Superior temporal gyrus (tissue), 1 donor: ENCODE measurements at regions not wholly inside any gene's neighbourhood (a gene's known extent, or its start where the extent isn't known, plus 50 kb on each side); places are given as distances from the start of the nearest gene placed in this dataset.
"Not testable (repeated sequence)": the region's sequence is repeated elsewhere in the genome, so short reads cannot be mapped to it uniquely, and the experiment has no call there.

Experiments
- DNase-seq: peaks from one replicate; pipeline ENCODE4 v3.0.0-alpha.2; 2016; ENCODE audit errors: extremely low spot score

GRCh38 chr15:93361703-93362102 lies 272.7 kb upstream of the RGMA start:
- no peak for DNase-seq

DNA sequence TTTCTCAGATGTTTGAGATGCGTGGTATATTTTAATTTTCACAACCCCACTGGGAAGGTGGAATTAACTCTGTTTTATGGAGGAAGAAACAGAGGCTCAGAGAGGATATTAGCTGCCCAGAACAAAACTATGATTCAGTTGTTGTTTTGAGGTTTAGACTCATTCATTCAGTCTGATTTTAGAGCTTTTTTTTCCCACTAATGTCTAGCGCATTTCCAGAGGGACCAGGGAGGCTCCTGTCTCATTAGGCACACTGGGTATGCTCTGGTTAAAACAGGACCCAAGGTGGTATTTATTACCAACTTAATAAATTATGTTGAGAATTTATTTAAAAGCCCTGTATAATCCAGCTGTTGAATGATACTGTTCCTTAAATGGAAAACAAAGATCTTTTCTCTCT lies 272.0 kb upstream of the RGMA start:
- no peak for DNase-seq

- no peak for DNase-seq
These were observed 271.3 kb upstream of the RGMA start for GRCh38 chr15:93360318-93360717.

DNA sequence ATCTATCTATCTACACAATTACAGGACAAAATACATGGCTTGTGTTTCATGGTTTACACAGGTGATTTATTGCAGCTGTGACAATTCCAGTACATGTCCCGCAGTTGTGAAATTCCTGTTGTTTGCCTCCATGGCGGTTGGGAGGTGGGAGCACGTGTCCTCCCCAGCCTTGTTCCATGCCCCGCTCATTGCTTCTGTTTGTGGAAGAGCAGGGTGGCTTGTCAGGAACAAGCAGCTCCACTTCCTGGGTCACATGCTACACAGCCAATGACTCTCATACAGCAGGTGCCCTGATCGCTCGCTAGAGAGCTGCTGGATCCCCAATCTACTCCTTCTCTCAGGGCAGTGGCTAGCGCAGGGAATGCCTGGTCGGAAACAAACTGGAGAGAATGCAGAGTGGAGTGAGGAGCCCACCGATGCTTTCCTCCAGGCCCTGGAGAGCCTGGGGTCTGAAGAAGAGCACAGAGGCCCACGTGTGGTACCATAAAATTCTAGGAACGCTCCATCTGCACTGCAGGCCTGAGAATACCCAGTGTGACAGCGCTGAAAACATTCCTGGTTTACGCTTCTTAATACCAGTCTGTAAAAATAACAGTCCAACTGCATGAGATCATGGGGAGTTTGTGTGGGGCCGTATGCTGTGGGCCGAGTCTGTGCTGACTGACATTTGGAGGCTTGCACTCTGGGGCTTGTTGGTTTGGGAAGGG lies 270.6 kb upstream of the RGMA start:
- no peak for DNase-seq

DNA sequence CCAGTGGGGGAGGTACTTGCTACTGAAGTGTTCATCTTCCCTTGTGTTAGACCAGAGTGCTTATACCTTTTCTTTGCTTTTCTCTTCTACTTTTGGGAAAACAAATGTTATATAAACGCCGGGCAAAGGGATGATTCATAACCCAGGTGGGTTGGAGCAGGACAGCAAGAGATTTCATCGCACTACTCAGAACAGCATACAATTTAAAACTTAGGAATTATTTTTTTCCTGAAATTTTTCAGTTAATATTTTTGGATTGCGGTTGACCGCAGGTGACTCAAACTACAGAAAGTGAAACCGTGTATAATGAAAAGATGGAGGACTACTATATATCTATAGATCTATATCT lies 270.0 kb upstream of the RGMA start:
- no peak for DNase-seq

DNA sequence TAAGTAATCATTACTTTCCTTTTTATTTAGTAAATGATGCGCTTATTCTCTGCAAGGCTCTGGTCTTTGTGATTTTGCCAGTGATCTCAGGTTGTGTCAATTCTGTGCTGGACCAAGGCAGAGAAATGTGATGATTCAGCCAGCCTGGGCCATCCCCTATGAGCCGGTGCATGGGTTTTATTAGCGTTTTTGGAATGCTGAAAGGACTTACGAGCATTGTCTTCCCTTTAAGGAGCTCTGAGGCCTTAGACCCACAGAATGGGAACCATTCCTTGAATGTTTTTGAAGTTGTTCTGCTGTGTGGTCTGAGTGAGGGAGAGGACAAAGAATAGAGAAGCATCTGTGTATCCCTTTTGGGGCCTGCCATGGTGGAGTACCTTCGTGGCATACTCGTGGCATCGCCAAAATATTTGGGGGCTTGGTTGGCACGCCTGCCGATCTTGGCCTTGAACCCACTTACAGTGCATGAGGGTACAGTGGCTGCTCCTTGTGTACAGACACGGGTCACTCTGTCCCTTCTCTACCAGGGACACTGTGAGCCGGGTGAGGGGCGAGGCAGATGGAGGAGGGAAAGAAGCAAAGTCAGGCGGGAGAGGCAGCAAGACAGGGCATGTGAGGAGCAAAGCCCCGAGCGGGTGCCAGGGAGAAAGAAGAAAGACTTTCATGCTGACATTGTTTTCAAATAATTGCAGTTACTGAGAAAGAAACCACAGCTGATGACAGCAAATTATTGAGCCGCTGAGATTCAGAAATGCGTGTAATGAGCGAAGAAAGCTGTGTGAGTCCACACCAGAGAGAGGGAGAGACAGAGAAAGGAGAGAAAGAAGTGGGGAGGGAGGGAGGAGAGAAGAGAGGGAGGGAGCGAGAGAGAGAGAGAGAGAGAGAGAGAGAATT lies 269.4 kb upstream of the RGMA start:
- no peak for DNase-seq

DNA sequence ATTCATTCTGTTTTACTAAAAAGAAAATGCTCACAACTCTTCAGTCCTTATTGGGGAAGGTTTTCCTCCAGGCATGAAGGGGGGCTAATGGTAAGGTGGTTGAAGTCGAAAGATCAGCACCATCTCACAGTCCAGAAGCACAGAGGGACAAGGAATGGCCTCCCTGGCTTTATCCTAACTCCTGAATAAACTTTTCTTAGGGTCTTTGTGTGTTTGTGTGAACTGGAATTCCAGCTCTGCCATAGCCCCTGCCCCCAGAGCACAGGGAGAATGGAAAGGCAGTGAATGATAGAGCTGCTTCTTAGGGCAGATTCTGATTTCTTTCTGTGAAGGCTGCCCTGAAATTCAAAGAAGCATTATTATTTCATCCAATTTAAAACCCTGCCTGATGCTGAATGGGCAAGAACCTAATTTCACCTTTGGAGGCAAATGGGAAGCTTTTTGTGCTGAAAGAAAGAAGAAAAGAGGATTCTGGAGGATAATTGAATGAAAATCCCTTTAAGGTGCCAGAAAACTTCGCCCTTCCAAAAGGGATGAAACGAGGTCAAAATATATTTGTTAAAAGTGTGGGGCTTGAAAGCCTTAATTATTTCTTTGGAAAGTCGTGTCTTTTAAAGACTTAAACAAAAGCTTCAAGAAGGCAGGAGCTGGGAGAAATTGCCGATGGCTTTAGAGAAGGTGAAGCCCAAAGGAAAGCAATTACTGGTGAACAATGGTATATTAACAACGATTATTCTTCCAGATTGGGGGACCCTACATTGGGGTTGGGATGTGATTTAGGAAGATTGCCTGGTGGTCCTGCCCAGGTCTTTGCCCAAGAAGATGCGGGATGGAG lies 259.9 kb upstream of the RGMA start:
- no peak for DNase-seq

DNA sequence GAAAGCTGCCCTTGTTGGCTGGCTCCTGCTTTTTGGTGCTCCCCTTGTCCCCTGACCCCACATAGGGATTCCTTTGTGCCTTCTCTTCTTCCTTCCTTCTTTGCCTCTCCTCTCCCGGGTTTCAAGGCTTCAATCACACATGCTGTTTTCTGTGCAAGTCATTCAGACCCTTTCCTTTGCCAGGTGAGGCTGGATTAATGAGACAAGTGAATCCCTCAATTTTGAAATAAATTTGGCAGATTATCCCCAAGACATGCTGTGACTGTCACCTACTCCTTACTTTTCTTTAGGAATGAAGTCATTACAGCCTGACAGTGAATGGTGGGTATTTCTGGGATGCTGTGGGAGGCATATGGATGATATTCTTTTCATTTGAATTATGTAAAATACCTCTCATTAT lies 259.0 kb upstream of the RGMA start:
- no peak for DNase-seq

DNA sequence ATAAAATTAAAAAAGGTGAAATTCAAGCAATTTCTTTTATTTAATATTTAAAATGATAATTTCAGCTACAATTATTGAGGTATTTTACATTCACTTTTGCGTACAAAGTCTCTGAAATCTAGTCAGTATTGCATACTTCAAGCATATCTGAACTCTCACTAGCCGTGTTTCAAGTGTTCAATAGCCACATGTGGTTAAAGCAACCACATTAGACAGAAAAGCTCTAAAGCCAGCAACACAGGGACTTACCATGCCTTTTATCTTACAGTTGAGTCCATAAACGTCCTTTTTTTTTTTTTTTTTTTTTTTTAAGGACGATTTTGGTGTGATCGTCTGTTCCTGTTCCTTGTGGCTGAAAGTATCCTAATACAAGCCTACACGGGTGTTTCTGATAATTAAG lies 257.0 kb upstream of the RGMA start:
- DNase-seq = no peak

DNA sequence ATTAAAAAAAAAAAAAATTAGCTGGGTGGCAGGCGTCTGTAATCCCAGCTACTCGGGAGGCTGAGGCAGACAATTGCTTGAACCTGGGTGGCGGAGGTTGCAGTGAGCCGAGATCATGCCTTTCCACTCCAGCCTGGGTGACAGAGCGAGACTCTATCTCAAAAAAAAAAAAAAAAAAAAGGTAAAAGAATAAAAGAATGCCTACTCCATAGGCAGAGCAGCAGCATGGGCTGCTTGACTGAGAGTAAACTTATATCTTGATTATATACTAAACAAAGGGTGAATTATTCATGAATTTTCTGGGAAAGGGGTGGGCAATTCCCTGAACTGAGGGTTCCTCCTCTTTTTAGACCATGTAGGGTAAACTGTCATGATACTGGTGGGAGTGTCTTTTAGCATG lies 254.4 kb upstream of the RGMA start:
- DNase-seq = not testable (repeated sequence)

GRCh38 chr15:93341164-93341563 lies 252.2 kb upstream of the RGMA start:
- no peak for DNase-seq

DNA sequence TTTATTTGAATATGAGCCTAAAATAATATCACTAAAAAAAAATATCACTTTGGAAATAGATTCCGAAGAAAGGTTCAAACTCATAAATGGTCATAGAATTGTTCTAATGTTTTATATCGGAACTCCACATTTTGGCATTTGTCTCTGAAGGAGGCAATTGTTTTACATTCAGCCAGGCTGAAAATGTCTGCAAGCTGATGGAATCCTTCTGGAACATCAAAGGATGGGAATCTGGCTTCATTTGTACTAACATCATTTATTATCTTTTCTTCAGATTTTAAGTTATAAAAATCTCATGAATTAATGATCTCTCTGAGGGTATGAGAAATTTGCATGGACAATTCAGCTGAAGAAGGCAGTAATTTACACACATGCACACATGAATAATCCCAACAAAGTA lies 251.4 kb upstream of the RGMA start:
- no peak for DNase-seq

DNA sequence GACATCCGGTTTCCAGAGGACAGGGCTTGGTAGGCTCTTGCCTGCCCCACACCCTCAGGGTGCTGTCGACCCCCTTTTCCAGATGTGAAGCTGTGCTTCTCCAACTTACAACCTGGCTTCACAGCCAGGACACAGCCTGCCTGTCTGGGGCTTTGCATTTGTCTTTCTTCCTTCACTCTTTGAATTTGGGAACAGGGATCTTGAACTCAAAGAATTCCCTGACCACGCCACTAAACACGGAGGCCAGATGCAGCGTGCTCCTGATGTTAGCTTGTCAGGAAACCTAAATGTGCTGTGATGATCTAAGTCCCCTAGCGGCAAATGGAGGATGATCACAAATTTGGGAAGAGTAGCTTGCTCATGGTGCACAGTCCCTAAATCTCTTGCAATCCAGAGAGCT lies 244.8 kb upstream of the RGMA start:
- DNase-seq = no peak

- not testable (repeated sequence) for DNase-seq
These were observed 244.1 kb upstream of the RGMA start for GRCh38 chr15:93333126-93333525.

DNA sequence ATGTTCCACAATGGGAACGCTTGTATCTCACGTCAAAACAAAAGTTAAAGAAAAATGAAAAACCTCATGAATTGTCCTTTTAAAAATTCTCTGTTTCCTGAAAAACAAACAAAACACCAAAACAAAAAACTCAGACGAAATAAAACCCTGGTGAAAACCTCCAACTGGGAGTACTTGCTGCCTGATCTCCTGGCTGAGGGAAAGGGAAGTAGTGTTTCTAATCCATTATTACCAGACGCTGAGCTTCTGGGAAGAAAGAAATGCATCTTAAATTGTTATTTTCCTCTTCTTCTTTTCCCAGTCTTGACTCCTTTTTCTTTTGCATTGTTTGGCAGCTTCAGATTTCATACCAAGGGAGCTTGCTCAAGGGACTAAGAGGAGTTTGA lies 243.2 kb upstream of the RGMA start:
- DNase-seq = no peak

GRCh38 chr15:93331545-93332167 lies 242.6 kb upstream of the RGMA start:
- no peak for DNase-seq

DNA sequence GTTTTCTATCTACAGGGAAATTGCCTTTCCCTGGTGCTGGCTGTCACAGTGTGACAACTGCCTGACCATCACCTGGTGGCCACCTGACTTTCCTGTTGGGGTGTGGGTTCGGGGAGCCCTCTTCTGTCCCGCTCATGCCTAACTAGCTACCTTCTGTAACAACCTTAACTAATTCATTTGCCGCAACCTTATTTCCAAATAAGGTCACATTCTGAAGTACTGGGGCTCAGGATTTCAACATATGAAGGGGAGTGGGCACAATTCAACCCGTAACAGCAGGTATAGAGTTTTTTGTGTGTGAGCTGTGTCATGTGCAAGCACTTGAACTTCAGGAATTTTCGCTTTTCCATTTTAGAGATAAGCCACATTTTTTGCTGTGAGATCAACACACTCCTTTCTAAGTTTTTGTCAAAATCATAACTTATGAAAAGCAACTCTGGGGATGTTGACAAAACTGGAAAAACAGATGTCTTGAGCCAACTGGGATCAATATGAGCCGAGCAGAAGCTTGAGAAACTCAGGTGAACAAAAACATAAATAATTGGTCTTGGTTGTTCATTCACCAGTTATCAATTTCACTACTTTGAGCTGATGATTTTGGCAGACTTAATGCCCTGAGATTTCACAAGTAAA lies 242.0 kb upstream of the RGMA start:
- no peak for DNase-seq

DNA sequence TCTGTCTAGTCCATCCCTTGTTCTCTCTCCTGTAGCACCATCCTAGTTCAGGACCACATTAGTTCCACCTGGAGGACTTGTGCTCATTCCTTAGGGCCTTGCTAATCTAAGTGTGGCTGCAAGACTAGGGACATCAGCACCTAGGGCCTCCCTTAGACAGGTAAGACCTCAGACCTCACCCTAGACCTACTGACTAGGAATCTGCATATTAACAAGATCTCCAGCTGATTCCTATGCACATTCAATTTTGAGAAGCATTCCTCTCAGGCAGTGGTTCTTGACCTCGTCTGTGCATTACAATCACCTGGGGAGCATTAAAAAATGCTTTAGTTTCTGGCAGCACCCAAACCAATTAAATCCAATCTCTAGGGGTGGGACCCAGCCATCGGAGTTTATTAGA lies 238.4 kb upstream of the RGMA start:
- no peak for DNase-seq

GRCh38 chr15:93324186-93324975 lies 235.4 kb upstream of the RGMA start:
- no peak for DNase-seq

DNA sequence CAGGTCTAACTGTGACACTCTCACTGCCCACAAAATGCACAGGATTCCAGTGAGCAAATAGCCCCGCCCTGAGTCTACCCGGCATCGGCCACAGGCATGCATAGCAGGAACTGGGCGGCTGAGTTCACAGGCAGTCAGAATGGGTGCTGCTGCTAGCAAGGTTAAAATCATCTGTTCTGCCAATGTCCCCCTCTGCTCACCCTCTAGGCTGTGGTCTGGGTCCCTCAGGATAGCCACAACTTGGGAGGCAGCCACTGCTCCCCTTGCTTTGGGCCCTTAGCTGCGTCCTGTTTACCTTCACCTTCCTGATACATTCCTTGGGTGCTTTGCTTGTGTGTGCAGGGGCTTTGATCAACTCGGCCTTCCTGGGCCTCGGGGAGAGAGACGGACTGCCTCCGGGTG lies 232.9 kb upstream of the RGMA start:
- DNase-seq = no peak
